Keratinocyte (primary cell): ENCODE measurements at regions not wholly inside any gene's neighbourhood (a gene's known extent, or its start where the extent isn't known, plus 50 kb on each side); places are given as distances from the start of the nearest gene placed in this dataset.
"Not testable (repeated sequence)": the region's sequence is repeated elsewhere in the genome, so short reads cannot be mapped to it uniquely, and the experiment has no call there.

ENCODE experiments used
- DNase-seq: peaks from one replicate; pipeline ENCODE4 v3.0.0-alpha.2; 2011; ENCODE audit warnings: low read depth, missing footprints, low spot score
- FAIRE-seq: peaks from 2 replicates; lab custom pipeline; 2011; peaks lifted over from hg19 to GRCh38; lab: Jason Lieb, UNC
- H2AFZ ChIP-seq: 2 replicates; pipeline ENCODE4 v1.6.0; 2012; ENCODE audit warnings: low read length, control low read depth, inconsistent platforms; ENCODE audit not compliant: control insufficient read depth
- H3K27ac ChIP-seq: 2 replicates; pipeline ENCODE4 v1.5.1; 2011; ENCODE audit warnings: low read length; ENCODE audit not compliant: control insufficient read depth, insufficient read depth
- H3K27me3 ChIP-seq: 3 replicates; pipeline ENCODE4 v1.6.0; 2011; ENCODE audit warnings: low read length; ENCODE audit not compliant: control insufficient read depth, insufficient read depth; ENCODE audit errors: extremely low read depth
- H3K36me3 ChIP-seq, 2 experiments: 2 replicates in 1 of 2; 3 replicates in 1 of 2; pipeline ENCODE4 v1.5.1; 2011; ENCODE audit warnings: low read length in 2 of 2, mild to moderate bottlenecking in 1 of 2; ENCODE audit not compliant: control insufficient read depth in 2 of 2, insufficient read depth in 2 of 2; ENCODE audit errors: extremely low read depth in 1 of 2
- H3K4me1 ChIP-seq: 3 replicates; pipeline ENCODE4 v1.5.1; 2011; ENCODE audit warnings: low read length; ENCODE audit not compliant: control insufficient read depth, insufficient read depth; ENCODE audit errors: extremely low read depth
- H3K4me2 ChIP-seq: 3 replicates; pipeline ENCODE4 v1.6.0; 2011; ENCODE audit warnings: low read depth, low read length; ENCODE audit not compliant: control insufficient read depth, insufficient read depth; ENCODE audit errors: extremely low read depth
- H3K4me3 ChIP-seq, 3 experiments: fragments of 200-600 bp in 1 of 3; sonication (generic) in 1 of 3; 2 replicates in 2 of 3; 3 replicates in 1 of 3; pipeline ENCODE4 v1.5.1; 2011 to 2016; ENCODE audit warnings: low read length in 3 of 3, mild to moderate bottlenecking in 3 of 3, control low read depth in 2 of 3, inconsistent platforms in 1 of 3, low read depth in 1 of 3, mixed read lengths in 1 of 3, mixed run types in 1 of 3, moderate library complexity in 1 of 3; ENCODE audit not compliant: control insufficient read depth in 2 of 3, insufficient read depth in 2 of 3; ENCODE audit errors: extremely low read depth in 1 of 3
- H3K79me2 ChIP-seq: 2 replicates; pipeline ENCODE4 v1.6.0; 2012; ENCODE audit warnings: low read length; ENCODE audit not compliant: control insufficient read depth, insufficient read depth
- H3K9ac ChIP-seq: 3 replicates; pipeline ENCODE4 v1.6.0; 2011; ENCODE audit warnings: low read length; ENCODE audit not compliant: control insufficient read depth, insufficient read depth; ENCODE audit errors: extremely low read depth
- H3K9me1 ChIP-seq: 3 replicates; pipeline ENCODE4 v1.6.0; 2011; ENCODE audit warnings: low read length; ENCODE audit not compliant: control insufficient read depth, insufficient read depth; ENCODE audit errors: extremely low read depth
- H3K9me3 ChIP-seq: 2 replicates; pipeline ENCODE4 v1.5.1; 2012; ENCODE audit warnings: low read depth, low read length; ENCODE audit not compliant: control insufficient read depth
- H4K20me1 ChIP-seq: 3 replicates; pipeline ENCODE4 v1.6.0; 2011; ENCODE audit warnings: low read length; ENCODE audit not compliant: control insufficient read depth, insufficient read depth; ENCODE audit errors: extremely low read depth
- dilution Hi-C: fragments of 300-500 bp; cut with MboI; formaldehyde crosslinking; loops from one replicate; pipeline ENCODE4 v1.7.0; 2020; ENCODE audit warnings: low sequenced_read_pairs; ENCODE audit not compliant: extremely low pct_ligation_motif_present
- small RNA-seq, 3 experiments: library from RNA; depleted of rRNA; stranded (forward); fragments of <200 nt; gene quantifications; one replicate each; pipeline ENCODE3, GENCODE V24; 2012; ENCODE audit warnings: low read depth in 3 of 3, low replicate concordance in 1 of 3; ENCODE audit not compliant: insufficient read length in 3 of 3

GRCh38 chr4:118634126-118634875 lies 50.9 kb upstream of the METTL14 start:
- H3K4me3 ChIP-seq, H3K27ac ChIP-seq, H3K4me1 ChIP-seq, H3K27me3 ChIP-seq, H3K36me3 ChIP-seq, H3K79me2 ChIP-seq, H3K9me3 ChIP-seq, DNase-seq, FAIRE-seq, H3K4me2 ChIP-seq, H2AFZ ChIP-seq, dilution Hi-C loops, H4K20me1 ChIP-seq, H3K9ac ChIP-seq, H3K9me1 ChIP-seq: not testable (repeated sequence)

Small RNA genes in the stretch of these regions (small RNA-seq; reads per million reads assigned to genes)
- gene AC092670.1 (0 reads per million in 3 experiments), gene RNU6-1054P (0 reads per million in 3 experiments)
